Natural killer cell (primary cell): ENCODE measurements at regions not wholly inside any gene's neighbourhood (a gene's known extent, or its start where the extent isn't known, plus 50 kb on each side); places are given as distances from the start of the nearest gene placed in this dataset.

Experiments used
- ATAC-seq, 3 donors: fragments of 150-1000 bp in 2 of 3; fragments of 200-7000 bp in 1 of 3; cut with Tn5 transposase; 1 replicate in 1 of 3; 2 replicates in 2 of 3; pipeline ENCODE4 v1.10.0; 2021; ENCODE audit warnings: mild to moderate bottlenecking in 2 of 3, moderate library complexity in 2 of 3
- DNase-seq, 2 donors: peaks; one replicate each; pipeline versions ENCODE4 v3.0.0 to v3.0.0-alpha.2; 2013 to 2021; ENCODE audit warnings: mixed read lengths in 1 of 2
- H3K27ac ChIP-seq: one replicate; pipeline ENCODE4 v1.5.1; 2013; ENCODE audit warnings: mild to moderate bottlenecking, low read length
- H3K27me3 ChIP-seq: one replicate; pipeline ENCODE4 v1.6.1; 2013; ENCODE audit warnings: low read length; ENCODE audit not compliant: control insufficient read depth, insufficient read depth
- H3K36me3 ChIP-seq: one replicate; pipeline ENCODE4 v1.6.1; 2013; ENCODE audit warnings: low read length; ENCODE audit not compliant: control insufficient read depth, insufficient read depth
- H3K4me1 ChIP-seq: one replicate; pipeline ENCODE4 v1.6.1; 2013; ENCODE audit warnings: low read length; ENCODE audit not compliant: control insufficient read depth, insufficient read depth
- H3K4me3 ChIP-seq: one replicate; pipeline ENCODE4 v1.5.1; 2013; ENCODE audit warnings: low read length
- H3K9me3 ChIP-seq: one replicate; pipeline ENCODE4 v1.6.1; 2013; ENCODE audit warnings: low read length; ENCODE audit not compliant: control insufficient read depth, insufficient read depth
- H3K27ac Mint-ChIP-seq, 2 donors: one replicate each; pipeline ENCODE4 v1.8.0; 2022; ENCODE audit warnings: mild to moderate bottlenecking in 2 of 2, mixed read lengths in 2 of 2, moderate library complexity in 1 of 2
- H3K27me3 Mint-ChIP-seq, 2 donors: one replicate each; pipeline ENCODE4 v1.8.0; 2022; ENCODE audit warnings: low read depth in 2 of 2, mixed read lengths in 2 of 2
- H3K36me3 Mint-ChIP-seq: one replicate; pipeline ENCODE4 v1.8.0; 2022; ENCODE audit warnings: mixed read lengths
- H3K4me1 Mint-ChIP-seq, 2 donors: one replicate each; pipeline ENCODE4 v1.8.0; 2022; ENCODE audit warnings: mixed read lengths in 2 of 2
- H3K4me3 Mint-ChIP-seq: one replicate; pipeline ENCODE4 v1.8.0; 2022; ENCODE audit warnings: mild to moderate bottlenecking, moderate library complexity, mixed read lengths
- H3K9me3 Mint-ChIP-seq, 2 donors: one replicate each; pipeline ENCODE4 v1.8.0; 2022; ENCODE audit warnings: mixed read lengths in 2 of 2
- CTCF ChIP-seq: fragments of 200-600 bp; IDR thresholded peaks from one replicate; pipeline ENCODE4 v1.8.0; 2022; ENCODE audit warnings: antibody characterized with exemption
- WGBS: methylation state at CpG from one replicate; pipeline ENCODE4 v1.1.7; 2013; ENCODE audit warnings: missing lambda C conversion rate; ENCODE audit not compliant: insufficient coverage; 5-methylcytosine and 5-hydroxymethylcytosine counted together
- intact Hi-C: fragments of 100-400 bp; cut with micrococcal nuclease; formaldehyde crosslinking; loops from one replicate; pipeline ENCODE4 v1.14.2; 2022

GRCh38 chr2:156947261-156947660 lies 310.2 kb upstream of the GALNT5 start:
- ATAC-seq (no peak), DNase-seq (no peak)
- Mint-ChIP-seq H3K36me3 (no peaks in the 10 kb centered on the region), H3K27me3 (no peaks in the 10 kb centered on the region), H3K9me3 (peaks cover 6 to 8% of the 10 kb centered on the region in 2 donors), H3K4me3 (no peak overlapping the region), H3K27ac (no peak overlapping the region), H3K4me1 (no peaks in the 10 kb centered on the region)
- Histone ChIP-seq H3K9me3 (no peaks in the 10 kb centered on the region), H3K4me3 (no peak overlapping the region), H3K27ac (no peak overlapping the region), H3K27me3 (no peaks in the 10 kb centered on the region), H3K36me3 (no peaks in the 10 kb centered on the region), H3K4me1 (no peaks in the 10 kb centered on the region)
- intact Hi-C loops = no loop called here
- 100% methylated on average over 1 of the region's 1 CpG for WGBS
- TF ChIP-seq CTCF = no peak

GRCh38 chr2:156955701-156956100 lies 301.8 kb upstream of the GALNT5 start:
- WGBS = 91% methylated on average over 1 of the region's 1 CpG
- no peaks in the 10 kb centered on the region for H3K36me3 Mint-ChIP-seq

GRCh38 chr2:156956161-156956560 lies 301.3 kb upstream of the GALNT5 start:
- ATAC-seq = no peak
- TF ChIP-seq CTCF = no peak
- Mint-ChIP-seq H3K9me3 (peaks cover 7 to 10% of the 10 kb centered on the region in 2 donors), H3K27ac (no peak overlapping the region), H3K4me3 (no peak overlapping the region), H3K36me3 (no peaks in the 10 kb centered on the region), H3K4me1 (no peaks in the 10 kb centered on the region), H3K27me3 (no peaks in the 10 kb centered on the region)
- 80% methylated on average over 2 of the region's 2 CpGs for WGBS
- Histone ChIP-seq H3K27ac (no peak overlapping the region), H3K4me1 (no peaks in the 10 kb centered on the region), H3K9me3 (peaks cover 16% of the 10 kb centered on the region), H3K27me3 (no peaks in the 10 kb centered on the region), H3K4me3 (no peak overlapping the region), H3K36me3 (no peaks in the 10 kb centered on the region)
- intact Hi-C loops = no loop called here
- no peak for DNase-seq

More at GRCh38 chr2:156955701-156956100, 301.8 kb upstream of the GALNT5 start:
- H3K4me1 ChIP-seq = no peaks in the 10 kb centered on the region
- Mint-ChIP-seq H3K27ac (no peak overlapping the region), H3K9me3 (peaks cover 8 to 10% of the 10 kb centered on the region in 2 donors), H3K4me1 (no peaks in the 10 kb centered on the region), H3K4me3 (no peak overlapping the region), H3K27me3 (no peaks in the 10 kb centered on the region)
- no peak overlapping the region for H3K27ac ChIP-seq
- DNase-seq = no peak
- no peak for ATAC-seq
- no peaks in the 10 kb centered on the region for H3K27me3 ChIP-seq
- intact Hi-C loops = no loop called here
- no peak for TF ChIP-seq CTCF
- no peaks in the 10 kb centered on the region for H3K36me3 ChIP-seq
- peaks cover 16% of the 10 kb centered on the region for H3K9me3 ChIP-seq
- H3K4me3 ChIP-seq = no peak overlapping the region

- no peak overlapping the region for H3K4me3 Mint-ChIP-seq
- no peak for TF ChIP-seq CTCF
- H3K27me3 Mint-ChIP-seq = no peaks in the 10 kb centered on the region
- H3K4me1 Mint-ChIP-seq = no peaks in the 10 kb centered on the region
- Histone ChIP-seq H3K27ac (no peak overlapping the region), H3K4me3 (no peak overlapping the region), H3K36me3 (no peaks in the 10 kb centered on the region), H3K4me1 (no peaks in the 10 kb centered on the region), H3K27me3 (no peaks in the 10 kb centered on the region), H3K9me3 (peaks cover 16% of the 10 kb centered on the region)
- H3K27ac Mint-ChIP-seq = no peak overlapping the region
- intact Hi-C loops = no loop called here
- peaks cover 2 to 5% of the 10 kb centered on the region in 2 donors for H3K9me3 Mint-ChIP-seq
- WGBS = 94% methylated on average over 4 of the region's 4 CpGs
- DNase-seq = no peak
- no peak for ATAC-seq
- H3K36me3 Mint-ChIP-seq = no peaks in the 10 kb centered on the region
These were observed 299.1 kb upstream of the GALNT5 start for GRCh38 chr2:156958374-156958773.
